ENCODE measurements at regions not wholly inside any gene's neighbourhood (a gene's known extent, or its start where the extent isn't known, plus 50 kb on each side); places are given as distances from the start of the nearest gene placed in this dataset.
"Not testable (repeated sequence)": the region's sequence is repeated elsewhere in the genome, so short reads cannot be mapped to it uniquely, and the experiment has no call there.

GRCh38 chr10:14423111-14423744, 92.5 kb upstream of the FRMD4A start:
- no peak for DNase-seq

- no peak for DNase-seq
Observed at GRCh38 chr10:14422431-14422830, 91.7 kb upstream of the FRMD4A start.

GRCh38 chr10:14421941-14422340, 91.2 kb upstream of the FRMD4A start:
- DNase-seq, result no peak

- DNase-seq, result not testable (repeated sequence)
Observed at GRCh38 chr10:14417336-14417735, 86.6 kb upstream of the FRMD4A start.

- DNase-seq, result no peak
Observed at GRCh38 chr10:14416308-14416700, 85.6 kb upstream of the FRMD4A start.

- DNase-seq, result no peak
Observed at GRCh38 chr10:14415676-14416307, 85.1 kb upstream of the FRMD4A start.

GRCh38 chr10:14414901-14415300, 84.2 kb upstream of the FRMD4A start:
- DNase-seq, result no peak

GRCh38 chr10:14413523-14413922, 82.8 kb upstream of the FRMD4A start:
- peak in 1 of 2 donors; percentile 5 for DNase-seq

GRCh38 chr10:14412624-14413023, 81.9 kb upstream of the FRMD4A start:
- DNase-seq, result no peak

GRCh38 chr10:14409856-14410458, 79.2 kb upstream of the FRMD4A start:
- DNase-seq, result no peak

GRCh38 chr10:14409247-14409646, 78.5 kb upstream of the FRMD4A start:
- no peak for DNase-seq

GRCh38 chr10:14408139-14408538, 77.4 kb upstream of the FRMD4A start:
- DNase-seq, result peak in 1 of 2 donors; percentile 3

GRCh38 chr10:14407567-14407966, 76.8 kb upstream of the FRMD4A start:
- no peak for DNase-seq

- DNase-seq, result no peak
Observed at GRCh38 chr10:14405076-14406065, 74.6 kb upstream of the FRMD4A start.

GRCh38 chr10:14403881-14404623, 73.3 kb upstream of the FRMD4A start:
- DNase-seq, result no peak

GRCh38 chr10:14403359-14403758, 72.6 kb upstream of the FRMD4A start:
- DNase-seq, result no peak

- no peak for DNase-seq
Observed at GRCh38 chr10:14399641-14400040, 68.9 kb upstream of the FRMD4A start.

GRCh38 chr10:14397066-14397465, 66.3 kb upstream of the FRMD4A start:
- no peak for DNase-seq

- no peak for DNase-seq
Observed at GRCh38 chr10:14396411-14397048, 65.8 kb upstream of the FRMD4A start.

GRCh38 chr10:14394179-14394578, 63.5 kb upstream of the FRMD4A start:
- no peak for DNase-seq

- DNase-seq, result no peak
Observed at GRCh38 chr10:14391342-14391741, 60.6 kb upstream of the FRMD4A start.
